SH-SY5Y (cell line): ENCODE measurements at regions not wholly inside any gene's neighbourhood (a gene's known extent, or its start where the extent isn't known, plus 50 kb on each side); places are given as distances from the start of the nearest gene placed in this dataset.

Experiments
- GATA2 ChIP-seq: IDR thresholded peaks from 2 replicates; pipeline ENCODE4 v1.6.1; 2011; ENCODE audit warnings: mild to moderate bottlenecking, low read depth, low read length
- GATA3 ChIP-seq: IDR thresholded peaks from 2 replicates; pipeline ENCODE4 v1.6.1; 2011; ENCODE audit warnings: low read depth, mild to moderate bottlenecking, low read length, moderate library complexity

DNA sequence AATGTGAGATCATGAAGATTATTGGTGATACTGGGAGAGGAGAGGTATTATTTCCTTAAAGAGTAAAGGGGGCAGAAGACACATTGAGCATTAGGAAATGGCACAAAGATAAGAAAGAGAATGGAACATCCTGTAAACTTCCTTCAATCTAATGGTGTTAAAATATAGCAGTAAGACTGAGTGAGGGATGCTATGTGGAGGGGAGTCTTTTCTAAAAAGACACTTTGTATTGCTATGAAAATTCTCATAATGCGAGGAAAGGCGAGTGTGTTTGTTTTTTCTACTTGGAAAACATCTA lies 405.2 kb downstream of the ARL4A start:
- no peak for TF ChIP-seq GATA3
- no peak for TF ChIP-seq GATA2

DNA sequence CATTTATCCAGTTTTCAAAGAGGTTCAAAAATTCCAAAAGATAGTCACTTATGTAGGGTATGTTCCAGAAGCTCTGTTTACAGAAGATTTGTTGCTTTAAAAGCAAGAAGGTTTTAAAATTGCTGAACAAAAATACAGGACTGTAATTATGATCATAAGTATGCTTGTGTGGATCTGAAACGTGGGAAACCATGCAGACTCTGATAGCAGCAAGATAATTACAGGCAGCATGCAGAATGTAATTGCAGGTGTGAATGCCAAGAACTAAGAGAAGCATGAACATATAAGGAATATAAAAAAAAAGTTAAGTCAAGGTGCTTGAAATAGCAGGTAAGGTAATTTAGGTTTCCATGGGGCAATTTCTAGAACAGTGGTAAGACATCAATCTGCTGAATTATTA lies 405.7 kb downstream of the ARL4A start:
- TF ChIP-seq GATA3 (no peak), GATA2 (no peak)

DNA sequence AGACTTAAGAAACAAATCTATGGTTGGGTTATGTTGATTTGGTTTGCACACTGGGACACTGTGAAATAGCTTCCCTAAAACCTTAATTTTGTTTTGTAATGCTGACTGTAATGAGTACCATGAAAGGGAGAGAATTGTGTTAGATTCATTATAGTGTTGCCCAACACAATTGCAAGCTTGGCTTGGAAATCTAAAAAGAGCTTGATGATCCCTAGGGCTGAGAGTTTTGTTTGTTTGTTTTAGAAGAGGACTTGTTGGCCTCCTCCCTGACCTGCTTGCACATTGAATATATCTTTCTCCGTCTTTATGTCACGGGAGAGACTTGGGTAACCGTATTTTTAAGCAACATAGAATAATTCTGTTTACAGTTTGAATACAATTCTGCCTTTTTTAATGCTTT lies 410.1 kb downstream of the ARL4A start:
- no peak for TF ChIP-seq GATA3
- no peak for TF ChIP-seq GATA2

DNA sequence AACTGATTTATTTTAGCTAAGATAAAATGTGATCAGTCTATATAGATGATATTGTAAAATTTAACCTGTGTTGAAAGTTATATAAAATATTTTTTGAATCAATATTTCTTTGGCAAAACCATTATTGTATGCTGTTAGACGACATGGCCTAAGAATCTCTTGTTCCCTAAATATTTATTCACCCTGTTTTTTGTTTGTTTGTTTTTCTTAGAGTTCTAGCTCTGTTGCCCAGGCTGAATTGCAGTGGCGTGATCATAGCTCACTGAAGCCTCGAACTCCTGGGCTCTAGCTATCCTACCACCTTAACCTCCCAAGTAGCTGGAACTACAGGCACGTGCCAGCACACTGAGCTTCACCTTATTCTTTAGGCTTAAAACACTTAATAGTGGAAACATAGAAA lies 410.7 kb downstream of the ARL4A start:
- TF ChIP-seq GATA3 (no peak), GATA2 (no peak)

DNA sequence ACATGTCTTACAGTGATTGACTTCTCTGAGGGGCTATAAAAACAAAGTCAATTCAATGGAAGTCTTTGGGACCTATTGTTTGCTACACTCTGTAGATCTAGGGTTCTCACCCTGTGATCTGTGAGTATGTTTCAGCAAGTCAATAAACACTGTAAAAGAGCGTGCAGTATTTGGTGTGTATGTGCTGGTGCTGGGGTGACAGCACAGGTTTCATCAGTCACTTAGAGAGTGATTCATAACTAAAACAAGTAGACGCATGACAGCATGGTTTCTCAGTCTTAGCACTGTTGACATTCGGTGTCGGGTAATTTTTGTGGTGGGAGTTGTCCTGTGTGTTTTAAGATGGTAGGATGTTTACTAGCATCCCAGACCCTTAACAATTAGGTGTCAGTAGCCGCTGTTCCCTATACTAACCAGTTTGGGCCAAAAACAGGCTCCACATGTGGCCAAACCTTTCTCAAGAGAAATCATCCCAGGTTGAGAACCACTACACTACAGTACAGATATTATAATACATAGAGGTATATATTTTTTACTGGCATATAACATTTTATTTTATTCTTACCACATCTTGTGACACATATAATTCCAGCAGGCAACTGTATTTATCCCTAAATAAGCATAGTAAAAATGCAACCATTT lies 411.8 kb downstream of the ARL4A start:
- TF ChIP-seq GATA2 (no peak), GATA3 (no peak)

DNA sequence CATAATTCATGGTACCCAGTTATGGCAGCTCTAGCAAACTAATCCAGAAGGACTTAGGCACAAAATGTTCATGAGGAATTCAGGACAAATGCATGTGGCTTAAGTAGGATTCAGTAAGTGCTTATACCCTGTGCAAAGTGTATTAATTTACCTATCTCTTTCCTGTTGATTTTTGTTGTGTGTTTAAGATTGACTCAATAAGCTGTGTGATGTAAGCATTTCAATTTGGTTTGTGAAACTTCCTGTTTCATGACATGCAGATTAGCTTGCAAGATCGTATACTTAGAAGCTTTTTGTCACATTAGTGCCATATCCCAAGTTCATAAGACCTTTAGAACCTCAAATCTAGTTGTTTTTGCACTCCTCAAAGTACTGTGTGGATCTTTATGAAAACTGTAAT lies 416.7 kb downstream of the ARL4A start:
- TF ChIP-seq GATA2, result no peak

DNA sequence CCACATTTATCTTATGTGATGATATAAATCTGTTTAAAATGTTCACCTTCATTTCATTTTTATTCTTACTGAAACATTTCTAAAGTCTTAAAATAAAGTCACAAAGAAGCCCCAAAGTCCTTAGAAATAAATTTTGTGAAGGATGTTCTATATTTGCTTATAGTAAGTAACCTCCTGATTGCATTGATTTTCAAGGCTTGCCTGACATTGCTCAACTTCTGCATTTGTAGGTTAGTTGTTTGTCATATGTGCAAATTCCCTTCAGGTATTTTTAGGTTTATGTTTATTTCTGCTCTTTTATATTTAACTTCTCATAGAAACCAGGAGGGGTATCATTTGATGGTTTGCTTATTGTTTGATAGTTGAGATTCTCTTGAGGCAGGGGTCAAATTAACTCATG lies 417.8 kb downstream of the ARL4A start:
- TF ChIP-seq GATA3 (no peak), GATA2 (no peak)

DNA sequence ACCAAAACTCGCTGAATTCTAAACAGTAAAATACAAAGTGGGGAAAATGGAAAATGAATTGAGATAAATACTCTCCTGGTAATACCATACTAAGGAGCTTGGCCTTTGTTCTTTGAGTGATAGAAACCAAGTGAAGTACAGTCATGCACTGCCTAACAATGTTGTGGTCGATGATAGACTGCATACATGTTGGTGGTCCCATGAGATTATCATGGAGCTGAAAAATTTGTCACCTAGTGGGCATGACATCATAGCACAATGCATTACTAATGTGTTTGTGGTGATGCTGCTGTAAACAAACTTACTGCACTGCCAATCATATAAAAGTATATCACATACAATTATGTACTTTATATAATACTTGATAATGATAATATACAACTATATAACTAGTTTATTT lies 419.1 kb downstream of the ARL4A start:
- TF ChIP-seq GATA3 (no peak), GATA2 (no peak)

DNA sequence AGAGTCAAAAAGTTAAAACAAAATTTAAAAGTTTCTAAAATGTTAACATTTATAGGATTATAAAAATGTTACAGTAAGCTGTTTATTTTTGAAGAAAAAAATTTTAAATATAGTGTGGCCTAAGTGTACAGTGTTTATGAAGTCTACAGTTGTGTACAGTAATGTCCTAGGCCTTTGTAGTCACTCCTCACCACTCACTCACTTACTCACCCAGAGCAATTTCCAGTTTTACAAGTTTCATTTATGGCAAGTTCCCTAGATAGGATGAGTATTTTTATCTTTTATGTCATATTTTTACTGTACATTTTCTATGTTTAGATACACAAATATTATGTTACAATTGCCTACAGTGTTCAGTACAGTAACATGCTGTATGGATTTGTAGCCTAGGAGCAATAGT lies 419.9 kb downstream of the ARL4A start:
- no peak for TF ChIP-seq GATA2
- no peak for TF ChIP-seq GATA3

DNA sequence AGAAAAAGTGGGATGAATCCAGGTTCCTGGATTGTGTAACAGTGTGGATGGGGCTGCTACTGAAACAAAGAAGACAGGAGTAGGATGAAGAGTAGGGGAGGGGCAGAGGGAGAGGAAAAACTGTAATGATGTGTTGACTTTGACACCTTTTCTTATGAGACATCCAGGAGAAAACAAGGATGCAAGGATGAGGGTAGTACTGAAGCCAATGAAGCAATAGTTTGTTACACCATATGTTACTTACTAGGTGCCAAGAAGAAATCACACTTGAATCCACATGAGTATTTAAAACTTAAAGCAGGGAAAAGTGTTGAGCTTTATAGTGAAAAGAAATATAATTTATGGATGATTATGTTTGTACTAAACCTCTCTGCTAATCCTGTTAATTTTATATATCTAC lies 420.6 kb downstream of the ARL4A start:
- TF ChIP-seq GATA2 (no peak), GATA3 (no peak)

DNA sequence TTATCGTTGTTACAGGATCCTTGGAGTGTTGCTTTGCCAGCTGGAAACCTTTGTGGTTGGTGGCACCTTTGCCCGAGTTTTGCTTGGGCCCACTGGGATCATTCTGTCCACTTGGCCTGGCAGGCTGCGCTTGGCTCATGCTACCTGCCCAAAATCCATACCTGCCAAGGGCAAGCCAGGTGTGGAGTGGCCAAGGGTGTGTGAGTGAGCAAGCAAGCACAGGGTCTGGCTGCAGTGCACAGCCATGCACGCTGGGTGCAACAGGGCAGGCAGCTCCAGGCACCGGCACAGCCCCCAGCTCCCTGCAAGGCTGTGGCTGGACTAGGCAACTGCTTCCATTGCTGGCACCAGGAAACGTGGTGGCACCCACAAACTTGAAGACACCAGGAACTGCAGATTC lies 421.8 kb downstream of the ARL4A start:
- TF ChIP-seq GATA3 (no peak), GATA2 (no peak)

DNA sequence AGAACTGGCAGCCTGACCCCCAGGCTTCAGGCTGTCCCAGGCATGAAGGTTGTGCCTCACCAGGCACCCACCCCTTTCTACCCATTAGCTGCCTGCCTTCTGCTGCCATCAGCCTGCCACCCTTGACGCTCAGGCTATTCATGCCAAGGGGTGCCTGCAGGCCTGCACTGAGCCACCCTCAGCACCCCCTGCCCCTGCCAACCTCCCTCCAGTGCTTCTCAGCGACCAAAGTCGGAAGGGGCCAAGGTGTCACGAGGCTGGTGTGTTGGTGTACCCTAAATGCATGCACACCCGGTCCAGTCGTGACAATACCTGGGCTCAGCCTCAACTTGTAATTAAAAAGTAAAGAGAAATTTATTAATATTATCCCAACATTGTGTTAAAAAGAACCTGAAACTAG lies 422.7 kb downstream of the ARL4A start:
- TF ChIP-seq GATA3, result no peak
- no peak for TF ChIP-seq GATA2

DNA sequence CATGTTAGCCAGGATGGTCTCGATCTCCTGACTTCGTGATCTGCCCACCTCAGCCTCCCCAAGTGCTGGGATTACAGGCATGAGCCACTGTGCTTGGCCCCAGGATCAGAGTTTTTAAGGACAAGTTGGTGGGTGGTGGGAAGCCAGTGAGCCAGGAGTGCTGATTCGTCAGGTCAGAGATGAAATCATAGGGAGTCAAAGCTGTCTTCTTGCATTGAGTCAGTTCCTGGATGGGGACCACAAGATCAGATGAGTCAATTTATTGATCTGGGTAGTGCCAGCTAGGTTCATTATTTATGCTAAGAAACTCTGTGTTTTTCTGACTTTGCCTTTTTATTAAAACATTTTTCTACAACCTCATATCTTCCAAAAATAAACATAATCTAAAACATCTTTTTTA lies 423.8 kb downstream of the ARL4A start:
- TF ChIP-seq GATA2 (no peak), GATA3 (no peak)

DNA sequence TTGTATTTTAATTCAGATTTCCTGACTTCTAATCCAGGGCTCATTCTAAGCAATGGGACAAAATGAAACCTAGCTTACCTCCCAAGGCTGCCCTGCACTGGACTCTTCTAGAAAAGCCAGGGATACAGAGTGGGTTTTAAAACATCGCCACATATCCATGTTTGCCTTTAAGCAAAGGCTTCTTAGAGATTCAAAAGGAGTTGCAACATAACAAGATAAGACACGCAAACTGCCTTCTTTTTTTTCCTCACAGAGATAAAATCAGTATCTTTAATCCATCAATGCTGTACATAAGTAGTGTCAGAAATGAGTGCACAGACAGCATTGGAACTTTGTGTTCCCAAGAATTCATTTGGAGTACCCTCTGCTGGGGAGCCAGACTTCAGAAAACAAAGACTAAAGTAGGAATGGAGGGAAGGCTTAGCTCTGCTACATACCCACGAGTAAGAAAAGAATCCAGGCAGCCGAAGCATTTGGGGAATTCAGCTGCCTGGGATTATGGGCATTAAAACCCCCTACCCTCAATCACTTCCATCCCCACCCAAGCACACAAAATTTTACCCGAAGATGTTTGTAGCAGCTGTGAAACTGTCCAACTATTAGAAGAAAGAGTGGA lies 427.8 kb downstream of the ARL4A start:
- TF ChIP-seq GATA3 (no peak), GATA2 (no peak)

DNA sequence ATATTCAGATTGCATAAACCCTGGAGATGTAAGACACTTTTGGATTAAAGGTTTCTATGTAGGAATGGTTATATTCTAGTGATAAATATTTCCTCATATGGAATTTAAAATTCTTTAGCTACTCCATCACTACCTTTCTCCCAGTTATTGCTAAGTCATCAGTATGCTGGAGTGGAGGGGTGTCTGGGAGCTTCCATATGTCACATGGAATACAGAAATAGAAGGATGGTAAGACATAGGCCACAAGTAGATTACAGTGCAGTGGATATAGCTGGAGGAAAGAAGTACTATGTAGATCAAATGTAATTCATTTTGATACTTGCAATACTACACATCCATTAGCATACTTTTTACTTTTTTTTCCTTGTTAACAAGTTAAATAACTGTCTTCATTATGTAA lies 428.4 kb downstream of the ARL4A start:
- no peak for TF ChIP-seq GATA3
- TF ChIP-seq GATA2, result no peak

DNA sequence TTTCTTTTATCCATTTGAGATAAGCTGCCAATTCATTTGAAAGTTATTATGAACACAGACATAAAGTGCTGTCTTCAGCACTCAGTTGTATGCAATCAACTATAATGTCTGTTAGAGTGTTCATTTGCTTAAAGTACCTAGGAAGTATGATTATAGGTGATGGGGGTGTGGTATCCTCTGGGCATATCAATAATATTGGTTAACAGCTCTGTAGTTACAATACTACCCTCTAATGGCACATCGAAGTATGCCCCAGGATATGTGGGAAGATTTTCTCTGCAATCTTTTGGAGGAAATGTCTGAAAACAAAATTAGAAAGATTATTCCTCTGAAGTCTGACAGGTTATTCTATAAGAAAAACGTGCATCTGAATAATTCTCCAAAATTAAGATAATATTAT lies 429.7 kb downstream of the ARL4A start:
- no peak for TF ChIP-seq GATA2
- no peak for TF ChIP-seq GATA3
